ENCODE measurements at regions not wholly inside any gene's neighbourhood (a gene's known extent, or its start where the extent isn't known, plus 50 kb on each side); places are given as distances from the start of the nearest gene placed in this dataset.

- Histone ChIP-seq H3K4me3 (ENCODE audit: low read length) (no peak overlapping the region), H3K9me3 (ENCODE audit: control insufficient read depth, low read length) (peaks cover 3% of the 10 kb centered on the region), H3K36me3 (ENCODE audit: control insufficient read depth, insufficient read depth, low read length, severe bottlenecking) (no peaks in the 10 kb centered on the region), H3K9ac (ENCODE audit: low read length) (no peak overlapping the region), H3K4me1 (ENCODE audit: control insufficient read depth, insufficient read depth, low read length) (no peaks in the 10 kb centered on the region), H3K27me3 (replicated peaks; ENCODE audit: control insufficient read depth, insufficient read depth, low read length) (peaks cover 5% of the 10 kb centered on the region)
- no peak for DNase-seq (ENCODE audit: low read depth)
These were observed 372.1 kb downstream of the MTRR start for GRCh38 chr5:8241076-8241475.

GRCh38 chr5:8241558-8241957, 372.6 kb downstream of the MTRR start:
- DNase-seq (ENCODE audit: low read depth) = no peak
- H3K4me1 ChIP-seq (ENCODE audit: control insufficient read depth, insufficient read depth, low read length) = no peaks in the 10 kb centered on the region
- peaks cover 3% of the 10 kb centered on the region for H3K9me3 ChIP-seq (ENCODE audit: control insufficient read depth, low read length)
- no peak overlapping the region for H3K4me3 ChIP-seq (ENCODE audit: low read length)
- no peaks in the 10 kb centered on the region for H3K36me3 ChIP-seq (ENCODE audit: control insufficient read depth, insufficient read depth, low read length, severe bottlenecking)
- no peak overlapping the region for H3K9ac ChIP-seq (ENCODE audit: low read length)
- peaks cover 6% of the 10 kb centered on the region for H3K27me3 ChIP-seq (replicated peaks; ENCODE audit: control insufficient read depth, insufficient read depth, low read length)

- no peaks in the 10 kb centered on the region for H3K36me3 ChIP-seq (ENCODE audit: control insufficient read depth, insufficient read depth, low read length, severe bottlenecking)
- no peak overlapping the region for H3K9ac ChIP-seq (ENCODE audit: low read length)
- H3K4me3 ChIP-seq (ENCODE audit: low read length) = no peak overlapping the region
- H3K9me3 ChIP-seq (ENCODE audit: control insufficient read depth, low read length) = peaks cover 3% of the 10 kb centered on the region
- peak; percentile 10 for DNase-seq (ENCODE audit: low read depth)
- no peaks in the 10 kb centered on the region for H3K4me1 ChIP-seq (ENCODE audit: control insufficient read depth, insufficient read depth, low read length)
- peaks cover 3% of the 10 kb centered on the region for H3K27me3 ChIP-seq (replicated peaks; ENCODE audit: control insufficient read depth, insufficient read depth, low read length)
These were observed 378.3 kb downstream of the MTRR start for GRCh38 chr5:8247049-8247899.

- DNase-seq (ENCODE audit: low read depth) = no peak
- H3K27me3 ChIP-seq (replicated peaks; ENCODE audit: control insufficient read depth, insufficient read depth, low read length) = peaks cover 3% of the 10 kb centered on the region
- no peaks in the 10 kb centered on the region for H3K9me3 ChIP-seq (ENCODE audit: control insufficient read depth, low read length)
- no peak overlapping the region for H3K9ac ChIP-seq (ENCODE audit: low read length)
- H3K36me3 ChIP-seq (ENCODE audit: control insufficient read depth, insufficient read depth, low read length, severe bottlenecking) = no peaks in the 10 kb centered on the region
- H3K4me3 ChIP-seq (ENCODE audit: low read length) = no peak overlapping the region
- no peaks in the 10 kb centered on the region for H3K4me1 ChIP-seq (ENCODE audit: control insufficient read depth, insufficient read depth, low read length)
These were observed 384.4 kb downstream of the MTRR start for GRCh38 chr5:8253376-8253775.

- Histone ChIP-seq H3K9me3 (ENCODE audit: control insufficient read depth, low read length) (no peaks in the 10 kb centered on the region), H3K36me3 (ENCODE audit: control insufficient read depth, insufficient read depth, low read length, severe bottlenecking) (no peaks in the 10 kb centered on the region), H3K27me3 (replicated peaks; ENCODE audit: control insufficient read depth, insufficient read depth, low read length) (peaks cover 3% of the 10 kb centered on the region), H3K9ac (ENCODE audit: low read length) (no peak overlapping the region), H3K4me1 (ENCODE audit: control insufficient read depth, insufficient read depth, low read length) (no peaks in the 10 kb centered on the region), H3K4me3 (ENCODE audit: low read length) (no peak overlapping the region)
- DNase-seq (ENCODE audit: low read depth) = no peak
These were observed 385.7 kb downstream of the MTRR start for GRCh38 chr5:8254674-8255073.

- Histone ChIP-seq H3K27me3 (replicated peaks; ENCODE audit: control insufficient read depth, insufficient read depth, low read length) (peaks cover 3% of the 10 kb centered on the region), H3K9me3 (ENCODE audit: control insufficient read depth, low read length) (no peaks in the 10 kb centered on the region), H3K4me1 (ENCODE audit: control insufficient read depth, insufficient read depth, low read length) (no peaks in the 10 kb centered on the region), H3K4me3 (ENCODE audit: low read length) (no peak overlapping the region), H3K36me3 (ENCODE audit: control insufficient read depth, insufficient read depth, low read length, severe bottlenecking) (no peaks in the 10 kb centered on the region), H3K9ac (ENCODE audit: low read length) (no peak overlapping the region)
- DNase-seq (ENCODE audit: low read depth) = no peak
These were observed 389.9 kb downstream of the MTRR start for GRCh38 chr5:8258801-8259200.

GRCh38 chr5:8270246-8270645, 401.3 kb downstream of the MTRR start:
- Histone ChIP-seq H3K4me3 (ENCODE audit: low read length) (no peak overlapping the region), H3K27me3 (replicated peaks; ENCODE audit: control insufficient read depth, insufficient read depth, low read length) (no peaks in the 10 kb centered on the region), H3K36me3 (ENCODE audit: control insufficient read depth, insufficient read depth, low read length, severe bottlenecking) (no peaks in the 10 kb centered on the region), H3K4me1 (ENCODE audit: control insufficient read depth, insufficient read depth, low read length) (no peaks in the 10 kb centered on the region), H3K9me3 (ENCODE audit: control insufficient read depth, low read length) (no peaks in the 10 kb centered on the region), H3K9ac (ENCODE audit: low read length) (no peak overlapping the region)
- DNase-seq (ENCODE audit: low read depth) = no peak

GRCh38 chr5:8280711-8281363, 411.9 kb downstream of the MTRR start:
- Histone ChIP-seq H3K4me3 (ENCODE audit: low read length) (no peak overlapping the region), H3K9ac (ENCODE audit: low read length) (no peak overlapping the region), H3K36me3 (ENCODE audit: control insufficient read depth, insufficient read depth, low read length, severe bottlenecking) (no peaks in the 10 kb centered on the region), H3K27me3 (replicated peaks; ENCODE audit: control insufficient read depth, insufficient read depth, low read length) (no peaks in the 10 kb centered on the region), H3K9me3 (ENCODE audit: control insufficient read depth, low read length) (no peaks in the 10 kb centered on the region), H3K4me1 (ENCODE audit: control insufficient read depth, insufficient read depth, low read length) (no peaks in the 10 kb centered on the region)
- no peak for DNase-seq (ENCODE audit: low read depth)

- H3K4me3 ChIP-seq (ENCODE audit: low read length) = no peak overlapping the region
- H3K4me1 ChIP-seq (ENCODE audit: control insufficient read depth, insufficient read depth, low read length) = no peaks in the 10 kb centered on the region
- H3K27me3 ChIP-seq (replicated peaks; ENCODE audit: control insufficient read depth, insufficient read depth, low read length) = no peaks in the 10 kb centered on the region
- peaks cover 3% of the 10 kb centered on the region for H3K9me3 ChIP-seq (ENCODE audit: control insufficient read depth, low read length)
- DNase-seq (ENCODE audit: low read depth) = peak; percentile 0
- no peaks in the 10 kb centered on the region for H3K36me3 ChIP-seq (ENCODE audit: control insufficient read depth, insufficient read depth, low read length, severe bottlenecking)
- no peak overlapping the region for H3K9ac ChIP-seq (ENCODE audit: low read length)
These were observed 419.4 kb downstream of the MTRR start for GRCh38 chr5:8288334-8288733.

GRCh38 chr5:8288897-8289516, 420.1 kb downstream of the MTRR start:
- H3K4me3 ChIP-seq (ENCODE audit: low read length) = no peak overlapping the region
- H3K9me3 ChIP-seq (ENCODE audit: control insufficient read depth, low read length) = peaks cover 3% of the 10 kb centered on the region
- H3K9ac ChIP-seq (ENCODE audit: low read length) = no peak overlapping the region
- no peak for DNase-seq (ENCODE audit: low read depth)
- H3K27me3 ChIP-seq (replicated peaks; ENCODE audit: control insufficient read depth, insufficient read depth, low read length) = no peaks in the 10 kb centered on the region
- H3K36me3 ChIP-seq (ENCODE audit: control insufficient read depth, insufficient read depth, low read length, severe bottlenecking) = no peaks in the 10 kb centered on the region
- H3K4me1 ChIP-seq (ENCODE audit: control insufficient read depth, insufficient read depth, low read length) = no peaks in the 10 kb centered on the region

- no peak overlapping the region for H3K4me3 ChIP-seq (ENCODE audit: low read length)
- peaks cover 3% of the 10 kb centered on the region for H3K9me3 ChIP-seq (ENCODE audit: control insufficient read depth, low read length)
- H3K9ac ChIP-seq (ENCODE audit: low read length) = no peak overlapping the region
- no peaks in the 10 kb centered on the region for H3K27me3 ChIP-seq (replicated peaks; ENCODE audit: control insufficient read depth, insufficient read depth, low read length)
- H3K36me3 ChIP-seq (ENCODE audit: control insufficient read depth, insufficient read depth, low read length, severe bottlenecking) = no peaks in the 10 kb centered on the region
- H3K4me1 ChIP-seq (ENCODE audit: control insufficient read depth, insufficient read depth, low read length) = no peaks in the 10 kb centered on the region
- DNase-seq (ENCODE audit: low read depth) = no peak
These were observed 420.8 kb downstream of the MTRR start for GRCh38 chr5:8289779-8290178.
